Mesendoderm (in vitro differentiated cells): ENCODE measurements at regions not wholly inside any gene's neighbourhood (a gene's known extent, or its start where the extent isn't known, plus 50 kb on each side); places are given as distances from the start of the nearest gene placed in this dataset.

Experiments
- DNase-seq: peaks from one replicate; pipeline ENCODE4 v3.0.0; 2013
- H2AK5ac ChIP-seq: 2 replicates; pipeline ENCODE4 v1.6.1; 2013; ENCODE audit warnings: low read length, inconsistent platforms
- H2BK120ac ChIP-seq: 2 replicates; pipeline ENCODE4 v1.6.1; 2013; ENCODE audit warnings: low read depth, mild to moderate bottlenecking, low read length, moderate library complexity, mixed read lengths
- H2BK15ac ChIP-seq: replicated peaks from 2 replicates; pipeline ENCODE4 v1.6.1; 2013; ENCODE audit warnings: low read depth, mild to moderate bottlenecking, moderate library complexity
- H2BK5ac ChIP-seq: 2 replicates; pipeline ENCODE4 v1.6.1; 2013; ENCODE audit warnings: low read length, inconsistent platforms
- H3K18ac ChIP-seq: 2 replicates; pipeline ENCODE4 v1.6.1; 2013; ENCODE audit warnings: mild to moderate bottlenecking, low read length, mixed read lengths
- H3K23ac ChIP-seq: one replicate; pipeline ENCODE4 v1.6.1; 2013; ENCODE audit warnings: low read length
- H3K27ac ChIP-seq: 2 replicates; pipeline ENCODE4 v1.5.1; 2013; ENCODE audit warnings: low read depth, mild to moderate bottlenecking, inconsistent platforms, low read length, moderate library complexity
- H3K27me3 ChIP-seq: 2 replicates; pipeline ENCODE4 v1.6.1; 2013; ENCODE audit warnings: low read length, control low read depth, mild to moderate bottlenecking, inconsistent platforms; ENCODE audit not compliant: insufficient read depth, poor library complexity
- H3K36me3 ChIP-seq: 2 replicates; pipeline ENCODE4 v1.6.1; 2013; ENCODE audit warnings: low read length, inconsistent platforms; ENCODE audit not compliant: control insufficient read depth, insufficient read depth
- H3K4ac ChIP-seq: one replicate; pipeline ENCODE4 v1.6.1; 2013; ENCODE audit warnings: low read depth, mild to moderate bottlenecking, low read length, moderate library complexity
- H3K4me1 ChIP-seq: 2 replicates; pipeline ENCODE4 v1.6.1; 2013; ENCODE audit warnings: low read depth, low read length, inconsistent platforms; ENCODE audit not compliant: control insufficient read depth
- H3K4me2 ChIP-seq: 2 replicates; pipeline ENCODE4 v1.6.1; 2013; ENCODE audit warnings: low read length
- H3K4me3 ChIP-seq: 2 replicates; pipeline ENCODE4 v1.5.1; 2013; ENCODE audit warnings: mild to moderate bottlenecking, low read length
- H3K56ac ChIP-seq: one replicate; pipeline ENCODE4 v1.6.1; 2013; ENCODE audit warnings: low read length
- H3K79me1 ChIP-seq: 2 replicates; pipeline ENCODE4 v1.6.1; 2013; ENCODE audit warnings: low read length, inconsistent platforms
- H3K79me2 ChIP-seq: 2 replicates; pipeline ENCODE4 v1.6.1; 2013; ENCODE audit warnings: mild to moderate bottlenecking, low read length; ENCODE audit not compliant: control insufficient read depth, insufficient read depth
- H3K9ac ChIP-seq: 2 replicates; pipeline ENCODE4 v1.6.1; 2013; ENCODE audit warnings: low read length, inconsistent platforms
- H4K5ac ChIP-seq: one replicate; pipeline ENCODE4 v1.6.1; 2013; ENCODE audit warnings: low read length
- H4K8ac ChIP-seq: one replicate; pipeline ENCODE4 v1.6.1; 2013; ENCODE audit warnings: low read depth, mild to moderate bottlenecking, control low read depth, low read length, moderate library complexity
- WGBS: extraction: QIAGEN DNeasy Blood & Tissue Kit; methylation state at CpG from one replicate; pipeline ENCODE4 v1.1.7; 2013; ENCODE audit warnings: low lambda C conversion rate, missing lambda C conversion rate; ENCODE audit not compliant: insufficient coverage; ENCODE audit errors: extremely low coverage; 5-methylcytosine and 5-hydroxymethylcytosine counted together

DNA sequence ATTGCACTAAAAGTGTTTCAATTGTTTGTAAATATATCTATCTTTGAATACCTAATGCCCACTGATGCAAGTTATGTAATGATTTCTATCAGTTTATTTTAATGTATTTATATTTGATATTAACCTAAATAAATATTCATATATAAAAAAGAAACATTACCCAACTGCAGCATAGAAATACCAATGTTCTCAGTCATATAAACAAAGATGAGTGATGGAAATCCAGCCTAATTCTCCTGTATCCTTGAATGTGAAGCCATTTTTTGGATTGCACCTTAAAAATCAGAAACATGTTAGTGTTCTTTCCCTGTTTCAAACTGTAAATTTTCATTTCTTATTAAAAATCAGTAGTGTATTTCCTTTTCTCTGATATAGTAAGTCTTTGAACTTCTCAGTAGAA, 305.8 kb upstream of the GNAI1 start:
- Histone ChIP-seq H4K5ac (no peak overlapping the region), H2AK5ac (no peak overlapping the region), H3K4ac (no peak overlapping the region), H3K23ac (no peak overlapping the region), H3K4me3 (no peak overlapping the region), H3K56ac (no peak overlapping the region), H3K9ac (no peak overlapping the region), H3K4me2 (no peak overlapping the region), H2BK5ac (no peak overlapping the region), H3K79me2 (no peaks in the 10 kb centered on the region), H3K27me3 (no peaks in the 10 kb centered on the region), H3K79me1 (no peaks in the 10 kb centered on the region), H4K8ac (no peak overlapping the region), H2BK15ac (no peak overlapping the region), H3K18ac (no peak overlapping the region), H3K36me3 (no peaks in the 10 kb centered on the region), H3K27ac (no peak overlapping the region), H3K4me1 (no peaks in the 10 kb centered on the region), H2BK120ac (no peak overlapping the region)
- no peak for DNase-seq

DNA sequence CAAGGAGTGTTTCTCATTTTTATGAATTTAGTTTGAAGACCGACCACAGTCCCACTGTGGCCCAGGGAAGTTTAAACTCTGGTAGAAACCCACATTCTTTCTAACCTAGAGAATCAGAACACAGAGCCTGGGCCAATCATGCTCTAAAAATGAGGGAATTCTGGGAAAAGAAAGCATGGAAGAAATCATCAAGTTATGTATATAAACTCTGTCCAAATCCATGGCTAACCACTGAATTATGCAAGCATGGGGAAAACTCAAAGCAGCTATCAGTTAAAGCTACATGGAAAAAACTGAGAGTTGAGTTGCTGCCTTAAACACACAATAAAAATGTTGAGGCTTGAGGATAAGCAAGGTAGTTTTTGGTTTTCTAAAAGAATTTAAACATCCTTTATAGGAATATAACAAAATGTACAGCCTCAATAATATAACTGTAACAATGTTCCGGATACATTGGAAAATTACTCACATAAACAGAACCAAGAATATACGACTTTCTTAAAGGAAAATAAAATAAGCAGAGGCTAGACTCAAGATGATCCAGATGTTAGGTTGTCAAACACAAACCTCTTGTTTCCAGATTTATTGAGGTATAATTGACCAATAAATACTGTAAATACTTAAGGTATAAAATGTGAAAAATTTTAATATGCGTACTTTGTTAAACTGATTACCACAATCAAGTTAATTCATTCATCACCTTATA, 311.2 kb upstream of the GNAI1 start:
- Histone ChIP-seq H3K9ac (no peak overlapping the region), H3K4me1 (no peaks in the 10 kb centered on the region), H4K8ac (no peak overlapping the region), H2BK120ac (no peak overlapping the region), H4K5ac (no peak overlapping the region), H3K4me2 (no peak overlapping the region), H3K4me3 (no peak overlapping the region), H3K79me2 (no peaks in the 10 kb centered on the region), H3K27me3 (no peaks in the 10 kb centered on the region), H3K4ac (no peak overlapping the region), H3K56ac (no peak overlapping the region), H3K36me3 (no peaks in the 10 kb centered on the region), H3K27ac (no peak overlapping the region), H3K79me1 (no peaks in the 10 kb centered on the region), H3K18ac (no peak overlapping the region), H2BK15ac (no peak overlapping the region), H2BK5ac (no peak overlapping the region), H2AK5ac (no peak overlapping the region), H3K23ac (no peak overlapping the region)
- no CpG with 5 or more reads among the region's 4 CpGs for WGBS
- no peak for DNase-seq

DNA sequence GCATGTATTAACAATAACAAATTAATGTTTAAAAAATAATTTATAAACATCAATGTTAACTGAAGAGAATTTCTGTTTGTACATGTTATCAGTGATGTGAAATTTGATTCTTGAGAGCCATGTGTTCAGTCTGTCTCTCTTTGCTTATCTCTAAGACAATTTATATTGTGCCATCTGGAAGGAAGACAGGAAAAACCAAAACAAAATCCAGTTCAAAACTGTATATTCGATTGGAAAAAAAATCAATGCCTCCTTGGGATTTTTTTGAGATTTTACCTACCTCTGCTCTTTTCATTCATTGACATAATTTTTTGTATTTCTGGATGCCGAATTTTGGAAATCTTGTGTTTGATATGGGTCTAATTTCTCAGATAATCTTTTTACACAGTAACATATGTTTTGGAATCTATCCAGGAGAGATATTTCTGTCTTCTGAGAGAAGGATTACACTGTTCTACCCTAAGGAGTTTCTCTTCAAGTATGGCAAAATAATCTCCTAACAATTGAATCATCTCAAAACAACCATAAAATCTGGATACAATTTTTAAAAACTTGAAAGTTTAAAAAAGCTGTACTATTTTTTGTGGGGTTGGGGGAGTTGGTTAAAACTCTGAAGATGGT, 311.9 kb upstream of the GNAI1 start:
- H3K4me1 ChIP-seq: no peaks in the 10 kb centered on the region
- H2BK5ac ChIP-seq: no peak overlapping the region
- no peak overlapping the region for H3K23ac ChIP-seq
- H2BK15ac ChIP-seq: no peak overlapping the region
- no peak overlapping the region for H3K4me3 ChIP-seq
- no CpG with 5 or more reads among the region's 2 CpGs for WGBS
- H3K9ac ChIP-seq: no peak overlapping the region
- H2BK120ac ChIP-seq: no peak overlapping the region
- no peaks in the 10 kb centered on the region for H3K79me1 ChIP-seq
- no peak overlapping the region for H3K4me2 ChIP-seq
- H3K27ac ChIP-seq: no peak overlapping the region
- no peaks in the 10 kb centered on the region for H3K36me3 ChIP-seq
- no peak overlapping the region for H4K5ac ChIP-seq
- H2AK5ac ChIP-seq: no peak overlapping the region
- H3K79me2 ChIP-seq: no peaks in the 10 kb centered on the region
- DNase-seq: no peak
- H4K8ac ChIP-seq: no peak overlapping the region
- H3K4ac ChIP-seq: no peak overlapping the region
- H3K27me3 ChIP-seq: no peaks in the 10 kb centered on the region
- H3K56ac ChIP-seq: no peak overlapping the region
- H3K18ac ChIP-seq: no peak overlapping the region

DNA sequence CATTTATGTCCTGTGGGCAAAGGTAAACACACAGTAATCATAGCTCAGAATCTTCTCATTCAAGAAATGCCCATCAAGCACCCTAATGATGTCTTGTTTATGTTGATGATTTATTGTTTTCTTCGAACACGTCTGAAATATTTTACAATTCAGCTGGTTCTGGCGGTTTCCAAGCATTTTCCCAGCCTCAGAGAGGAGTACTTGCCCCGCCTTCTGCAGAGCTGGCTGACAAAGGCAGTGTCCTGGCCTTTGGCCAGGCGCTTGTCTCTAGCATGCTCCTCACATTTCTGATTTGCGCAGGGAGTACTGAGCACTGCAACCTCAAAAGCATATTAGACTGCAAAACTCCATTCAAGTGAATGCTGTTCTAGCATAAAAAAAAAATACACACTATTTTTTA, 314.2 kb upstream of the GNAI1 start:
- H3K79me1 ChIP-seq: no peaks in the 10 kb centered on the region
- no peak overlapping the region for H2AK5ac ChIP-seq

DNA sequence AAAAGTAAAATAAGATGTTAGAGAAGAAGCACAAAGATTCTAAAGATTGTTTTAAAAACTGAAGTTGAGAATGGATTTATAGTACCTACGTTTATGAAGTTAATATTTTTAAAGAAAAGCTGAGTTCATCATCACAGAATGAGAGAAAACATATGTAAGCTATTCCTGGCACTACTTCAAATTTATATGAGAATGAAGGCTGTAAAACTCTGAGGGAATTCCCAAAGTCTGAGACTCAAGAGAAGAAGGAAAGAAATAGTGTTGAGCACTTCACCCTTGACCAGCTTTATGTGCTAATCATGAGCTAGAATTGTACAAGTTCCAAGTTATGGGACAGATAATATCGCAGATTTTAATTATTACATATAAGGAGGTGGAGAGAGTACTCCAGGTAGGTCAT, 323.7 kb upstream of the GNAI1 start:
- Histone ChIP-seq H3K4me2 (no peak overlapping the region), H2AK5ac (no peak overlapping the region), H2BK5ac (no peak overlapping the region), H3K27me3 (no peaks in the 10 kb centered on the region), H3K79me2 (no peaks in the 10 kb centered on the region), H3K27ac (no peak overlapping the region), H3K4ac (no peak overlapping the region), H2BK120ac (no peak overlapping the region), H4K8ac (no peak overlapping the region), H3K36me3 (no peaks in the 10 kb centered on the region), H3K18ac (no peak overlapping the region), H2BK15ac (no peak overlapping the region), H3K9ac (no peak overlapping the region), H3K79me1 (no peaks in the 10 kb centered on the region), H3K4me3 (no peak overlapping the region), H3K56ac (no peak overlapping the region), H4K5ac (no peak overlapping the region), H3K23ac (no peak overlapping the region), H3K4me1 (no peaks in the 10 kb centered on the region)
- 100% methylated on average over 1 of the region's 2 CpGs for WGBS
- DNase-seq: no peak

More for the DNA sequence above, 314.2 kb upstream of the GNAI1 start:
- Histone ChIP-seq H3K18ac (no peak overlapping the region), H3K9ac (no peak overlapping the region), H3K27me3 (no peaks in the 10 kb centered on the region), H4K8ac (no peak overlapping the region), H3K79me2 (no peaks in the 10 kb centered on the region), H3K56ac (no peak overlapping the region), H3K27ac (no peak overlapping the region), H3K23ac (no peak overlapping the region), H3K36me3 (no peaks in the 10 kb centered on the region), H2BK15ac (no peak overlapping the region), H3K4ac (no peak overlapping the region), H4K5ac (no peak overlapping the region), H2BK5ac (no peak overlapping the region), H3K4me1 (no peaks in the 10 kb centered on the region), H3K4me3 (no peak overlapping the region), H3K4me2 (no peak overlapping the region), H2BK120ac (no peak overlapping the region)
- no peak for DNase-seq
- no CpG with 5 or more reads among the region's 6 CpGs for whole genome bisulfite sequencing
